ENCODE measurements at regions not wholly inside any gene's neighbourhood (a gene's known extent, or its start where the extent isn't known, plus 50 kb on each side); places are given as distances from the start of the nearest gene placed in this dataset.

DNA sequence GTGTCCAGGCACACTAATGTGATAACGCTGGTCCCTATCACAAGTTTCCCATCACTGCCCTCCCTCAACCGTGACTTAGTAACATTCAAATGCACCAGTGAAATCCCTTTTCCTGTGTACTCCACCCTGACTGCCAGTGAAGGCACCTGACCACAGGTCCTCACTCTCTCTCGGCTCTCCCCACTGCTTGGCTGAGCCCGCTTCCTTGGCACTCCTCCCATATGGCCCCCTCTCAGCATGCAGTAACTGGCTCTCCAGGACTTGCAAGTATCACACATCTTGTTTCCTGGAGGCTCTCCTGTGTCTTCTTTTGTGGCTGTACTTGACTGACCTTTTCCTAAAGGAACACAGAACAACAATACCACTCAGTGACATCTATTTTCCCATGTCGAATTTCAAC, 292.0 kb upstream of the ZNF608 start:
- no peak for DNase-seq (ENCODE audit: low read depth)
- H3K4me3 ChIP-seq (ENCODE audit: low read depth, low read length): no peak overlapping the region
- TF ChIP-seq, protein P1, sequence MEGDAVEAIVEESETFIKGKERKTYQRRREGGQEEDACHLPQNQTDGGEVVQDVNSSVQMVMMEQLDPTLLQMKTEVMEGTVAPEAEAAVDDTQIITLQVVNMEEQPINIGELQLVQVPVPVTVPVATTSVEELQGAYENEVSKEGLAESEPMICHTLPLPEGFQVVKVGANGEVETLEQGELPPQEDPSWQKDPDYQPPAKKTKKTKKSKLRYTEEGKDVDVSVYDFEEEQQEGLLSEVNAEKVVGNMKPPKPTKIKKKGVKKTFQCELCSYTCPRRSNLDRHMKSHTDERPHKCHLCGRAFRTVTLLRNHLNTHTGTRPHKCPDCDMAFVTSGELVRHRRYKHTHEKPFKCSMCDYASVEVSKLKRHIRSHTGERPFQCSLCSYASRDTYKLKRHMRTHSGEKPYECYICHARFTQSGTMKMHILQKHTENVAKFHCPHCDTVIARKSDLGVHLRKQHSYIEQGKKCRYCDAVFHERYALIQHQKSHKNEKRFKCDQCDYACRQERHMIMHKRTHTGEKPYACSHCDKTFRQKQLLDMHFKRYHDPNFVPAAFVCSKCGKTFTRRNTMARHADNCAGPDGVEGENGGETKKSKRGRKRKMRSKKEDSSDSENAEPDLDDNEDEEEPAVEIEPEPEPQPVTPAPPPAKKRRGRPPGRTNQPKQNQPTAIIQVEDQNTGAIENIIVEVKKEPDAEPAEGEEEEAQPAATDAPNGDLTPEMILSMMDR (conservative IDR thresholded peaks at IDR 0.05; ENCODE audit: low read depth, low read length): no peak

DNA sequence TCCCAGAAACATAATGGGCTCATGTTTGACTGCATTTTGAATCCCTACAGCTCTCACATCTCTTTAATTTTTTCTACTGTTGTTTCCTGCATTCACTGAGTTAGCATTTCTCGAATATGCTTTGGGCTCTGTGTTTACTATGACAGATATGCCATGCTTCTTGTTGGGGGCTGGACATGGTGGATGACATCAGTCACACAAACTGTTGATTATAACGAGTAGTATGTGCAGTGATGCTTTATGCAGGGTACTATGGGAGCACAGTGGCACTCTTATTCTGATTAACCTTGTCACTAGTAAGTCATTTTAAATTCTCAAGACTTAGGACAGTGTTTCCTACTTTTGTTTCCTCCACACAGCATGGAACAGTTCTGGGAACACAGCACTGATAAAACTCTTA, 295.4 kb upstream of the ZNF608 start:
- no peak overlapping the region for H3K4me3 ChIP-seq (ENCODE audit: low read depth, low read length)
- TF ChIP-seq, protein P1 (conservative IDR thresholded peaks at IDR 0.05; ENCODE audit: low read depth, low read length): no peak

DNA sequence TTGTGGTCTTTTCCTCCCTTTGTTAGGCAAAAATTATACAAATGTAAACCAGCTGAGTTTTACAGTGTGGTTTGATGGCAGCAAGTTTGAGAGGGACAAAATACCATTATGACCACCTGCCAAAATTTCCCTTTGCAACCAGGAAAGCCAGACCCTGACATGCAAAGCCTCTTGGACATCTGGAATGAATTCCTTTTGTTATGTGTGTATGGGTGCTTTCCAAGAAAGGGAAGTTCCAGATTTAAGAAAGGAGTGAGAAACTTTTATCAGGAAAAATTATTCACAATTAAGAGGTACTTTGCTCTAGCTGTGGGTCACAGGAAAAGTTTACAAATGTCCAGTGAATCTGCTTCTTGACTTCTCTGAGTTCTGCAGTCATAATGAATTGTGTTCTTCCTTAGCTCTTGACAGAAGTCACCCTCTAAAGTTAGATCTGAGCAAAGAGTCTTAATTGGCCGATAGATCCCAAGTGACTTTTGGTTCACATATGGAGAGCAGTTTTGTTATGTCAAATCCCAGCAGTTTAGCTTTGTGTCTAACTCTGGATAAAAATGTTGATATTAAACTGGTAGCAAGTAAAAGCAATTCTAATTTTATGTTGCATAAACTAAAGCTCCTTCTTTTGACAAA, 295.9 kb upstream of the ZNF608 start:
- no peak for DNase-seq (ENCODE audit: low read depth)
- TF ChIP-seq, protein P1 (conservative IDR thresholded peaks at IDR 0.05; ENCODE audit: low read depth, low read length): no peak
- H3K4me3 ChIP-seq (ENCODE audit: low read depth, low read length): no peak overlapping the region

More for the DNA sequence above, 295.4 kb upstream of the ZNF608 start:
- no peak for DNase-seq (ENCODE audit: low read depth)

DNA sequence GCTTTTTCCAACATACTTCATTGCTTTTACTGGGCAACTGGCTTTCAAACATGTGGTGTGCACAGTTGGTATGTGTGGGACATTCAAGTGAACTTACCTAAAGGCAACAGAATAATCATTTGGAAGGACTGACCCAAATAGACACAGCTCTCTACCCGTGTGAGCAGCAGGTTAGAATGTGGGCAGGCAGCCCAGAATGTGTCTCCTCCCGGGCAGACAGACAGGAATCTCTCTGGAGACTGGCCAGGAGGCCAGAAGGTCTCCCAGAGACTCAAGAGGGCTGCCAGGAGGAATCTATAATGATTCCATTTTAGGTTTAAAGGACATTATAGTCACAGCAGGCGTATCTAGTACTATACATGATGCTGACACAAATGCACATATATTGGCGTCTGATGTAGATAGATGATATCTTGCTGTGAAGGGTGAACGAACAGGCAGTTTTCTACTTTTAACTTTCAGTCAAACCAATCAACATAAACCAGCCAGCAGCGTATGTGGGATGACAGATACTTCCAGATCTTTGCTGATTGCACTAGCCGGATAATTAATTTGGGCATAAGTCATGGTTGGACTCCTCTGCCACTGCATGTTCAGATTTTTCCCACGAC, 297.4 kb upstream of the ZNF608 start:
- DNase-seq (ENCODE audit: low read depth): peak; percentile 91
- TF ChIP-seq, protein P1 (conservative IDR thresholded peaks at IDR 0.05; ENCODE audit: low read depth, low read length): no peak

DNA sequence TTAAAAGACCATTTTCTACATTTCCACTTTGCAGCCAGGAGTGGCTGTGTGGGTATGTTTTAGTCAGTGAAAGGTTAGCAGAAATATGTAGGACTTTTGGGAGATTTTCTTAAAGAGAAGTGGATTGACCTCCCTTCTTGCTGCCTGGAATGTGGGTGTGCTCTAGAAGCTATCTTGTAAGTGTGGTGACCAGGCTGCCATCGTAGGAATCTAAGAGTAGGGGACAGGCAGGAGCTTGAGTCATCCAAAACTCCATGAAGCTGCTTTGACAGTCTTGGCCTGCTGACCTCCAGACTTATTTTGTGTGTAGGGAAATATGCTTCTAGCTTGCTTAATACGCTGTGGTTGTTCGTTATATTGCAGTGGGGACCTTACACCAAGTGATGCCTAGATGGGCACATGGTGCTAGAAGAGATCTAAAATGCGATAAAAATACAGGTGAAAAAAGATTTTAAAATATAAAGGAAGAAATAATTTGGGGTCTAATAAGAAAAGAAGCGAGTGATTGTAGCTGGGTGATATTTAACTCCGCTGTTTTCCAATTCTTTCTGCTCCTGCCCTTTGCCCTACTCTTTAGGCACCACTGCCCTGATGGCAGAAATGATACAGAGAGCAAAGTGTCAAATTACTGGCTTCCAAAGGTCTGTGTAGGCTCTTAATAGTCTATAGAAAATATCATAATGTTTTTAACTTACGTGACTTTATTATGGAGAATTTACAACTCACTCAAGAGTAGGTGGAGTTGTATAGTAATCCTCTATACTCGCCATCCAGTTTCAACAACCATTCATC, 298.2 kb upstream of the ZNF608 start:
- H3K4me3 ChIP-seq (ENCODE audit: low read depth, low read length): no peak overlapping the region

More for the DNA sequence above, 297.4 kb upstream of the ZNF608 start:
- H3K4me3 ChIP-seq (ENCODE audit: low read depth, low read length): no peak overlapping the region

DNA sequence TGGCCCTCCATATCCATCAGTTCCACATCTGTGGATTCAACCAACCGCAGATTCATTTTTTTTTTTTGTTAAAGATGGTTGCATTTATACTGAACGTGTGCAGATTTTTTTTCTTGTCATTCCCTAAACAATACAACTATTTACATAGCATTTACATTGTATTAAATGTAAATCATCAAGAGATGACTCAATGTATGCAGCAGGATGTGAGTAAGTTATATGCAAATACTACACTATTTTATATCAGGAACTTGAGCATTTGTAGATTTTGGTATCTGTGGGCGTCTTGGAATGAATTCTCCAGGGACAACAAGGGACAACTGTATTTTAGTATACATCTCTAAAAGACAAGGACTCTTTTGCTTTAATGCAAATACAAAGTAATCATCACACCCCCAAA, 299.2 kb upstream of the ZNF608 start:
- H3K4me3 ChIP-seq (ENCODE audit: low read depth, low read length): no peak overlapping the region
- TF ChIP-seq, protein P1 (conservative IDR thresholded peaks at IDR 0.05; ENCODE audit: low read depth, low read length): no peak
- DNase-seq (ENCODE audit: low read depth): no peak

More for the DNA sequence above, 298.2 kb upstream of the ZNF608 start:
- DNase-seq (ENCODE audit: low read depth): no peak
- TF ChIP-seq, protein P1 (conservative IDR thresholded peaks at IDR 0.05; ENCODE audit: low read depth, low read length): no peak
